ENCODE measurements at regions not wholly inside any gene's neighbourhood (a gene's known extent, or its start where the extent isn't known, plus 50 kb on each side); places are given as distances from the start of the nearest gene placed in this dataset.
A peak's percentile ranks its signal among the peaks of the same experiment; 100 is the strongest.

DNA sequence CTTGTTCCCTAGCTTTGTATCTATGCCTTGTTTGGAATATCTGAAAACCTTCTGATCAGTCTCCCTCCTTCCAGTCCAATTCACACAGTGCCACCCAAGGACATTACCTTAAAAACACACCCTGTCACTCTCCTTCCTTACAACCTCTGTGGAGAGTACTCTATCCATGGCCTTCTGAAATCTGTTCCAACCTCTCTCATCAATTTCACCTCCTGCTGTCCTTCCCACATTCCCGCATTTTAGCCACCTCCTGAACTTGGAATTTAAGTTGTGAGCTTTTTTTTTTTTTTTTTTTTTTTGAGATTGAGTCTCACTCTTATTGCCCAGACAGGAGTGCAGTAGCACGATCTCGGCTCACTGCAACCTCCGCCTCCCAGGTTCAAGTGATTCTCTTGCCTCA is 824.8 kb downstream of the METTL15 start:
- H3K9me3 ChIP-seq (ENCODE audit: low read depth), result peaks cover 3% of the 10 kb centered on the region
- H3K36me3 ChIP-seq (ENCODE audit: low read depth), result no peaks in the 10 kb centered on the region
- no peaks in the 10 kb centered on the region for H3K4me1 ChIP-seq (ENCODE audit: insufficient read depth)
- no peak overlapping the region for H3K4me2 ChIP-seq (ENCODE audit: unreplicated experiment)
- no peak overlapping the region for H3K4me3 ChIP-seq
- 61 to 65% methylated on average over 4 of the region's 4 CpGs for WGBS, 2 experiments (ENCODE audit: low coverage in 1 of 2, low lambda C conversion rate in 2 of 2, missing lambda C conversion rate in 2 of 2)
- no peaks in the 10 kb centered on the region for H3F3A ChIP-seq (ENCODE audit: insufficient read depth)
- in situ Hi-C loops (cut with MboI), result no loop called here
- no peaks in the 10 kb centered on the region for H3K79me2 ChIP-seq (ENCODE audit: insufficient read depth)
- H3K9me2 ChIP-seq (ENCODE audit: insufficient read depth), result no peaks in the 10 kb centered on the region
- TF ChIP-seq EZH2phosphoT487 (IDR thresholded peaks at IDR 0.05; ENCODE audit: insufficient read depth, low read depth) (no peak), EZH2 (IDR thresholded peaks at IDR 0.05; ENCODE audit: insufficient read depth, poor library complexity, severe bottlenecking) (no peak)
- H3K9ac ChIP-seq, result no peak overlapping the region
- H4K20me1 ChIP-seq (ENCODE audit: insufficient read depth), result no peaks in the 10 kb centered on the region
- H3K27ac ChIP-seq, result no peak overlapping the region
- no peaks in the 10 kb centered on the region for H3K27me3 ChIP-seq (replicated peaks; ENCODE audit: insufficient read depth)
- no peak overlapping the region for H2AFZ ChIP-seq
- no peak for DNase-seq

DNA sequence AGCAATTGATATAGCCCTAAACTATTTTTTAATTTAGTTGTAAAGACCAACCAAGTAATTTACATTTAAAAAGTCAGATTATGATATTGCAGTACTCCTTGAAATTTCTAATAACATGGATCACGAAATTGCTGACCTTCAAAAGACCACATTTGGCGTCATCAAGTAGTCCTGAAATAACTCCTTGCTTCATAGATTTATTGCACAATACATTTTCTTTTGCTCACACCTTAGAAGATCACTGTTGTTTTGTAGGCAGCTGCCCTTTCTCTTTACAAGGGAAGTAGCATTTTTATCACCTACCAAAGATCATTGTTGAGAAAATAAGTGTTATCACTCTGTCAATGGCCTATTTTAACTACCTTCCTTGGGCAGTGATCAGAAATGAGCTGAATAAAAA is 815.8 kb downstream of the METTL15 start:
- Histone ChIP-seq H4K20me1 (ENCODE audit: insufficient read depth) (no peaks in the 10 kb centered on the region), H2AFZ (no peak overlapping the region), H3K27me3 (replicated peaks; ENCODE audit: insufficient read depth) (no peaks in the 10 kb centered on the region), H3K36me3 (ENCODE audit: low read depth) (no peaks in the 10 kb centered on the region), H3K4me1 (ENCODE audit: insufficient read depth) (0 out of 2 replicates have a peak, but pooled peaks cover 3% of the 10 kb centered on the region), H3K79me2 (ENCODE audit: insufficient read depth) (no peaks in the 10 kb centered on the region), H3K4me3 (no peak overlapping the region), H3F3A (ENCODE audit: insufficient read depth) (no peaks in the 10 kb centered on the region), H3K4me2 (ENCODE audit: unreplicated experiment) (no peak overlapping the region), H3K27ac (no peak overlapping the region), H3K9me2 (ENCODE audit: insufficient read depth) (no peaks in the 10 kb centered on the region; the same call in 1 of the 2 replicates), H3K9me3 (ENCODE audit: low read depth) (no peaks in the 10 kb centered on the region), H3K9ac (no peak overlapping the region)
- TF ChIP-seq EZH2 (IDR thresholded peaks at IDR 0.05; ENCODE audit: insufficient read depth, poor library complexity, severe bottlenecking) (no peak), EZH2phosphoT487 (IDR thresholded peaks at IDR 0.05; ENCODE audit: insufficient read depth, low read depth) (no peak)
- peak; percentile 21 for DNase-seq
- whole genome bisulfite sequencing, 2 experiments (ENCODE audit: low coverage in 1 of 2, low lambda C conversion rate in 2 of 2, missing lambda C conversion rate in 2 of 2), result 18 to 30% methylated on average over 2 of the region's 2 CpGs
- in situ Hi-C loops (cut with MboI), result no loop called here

DNA sequence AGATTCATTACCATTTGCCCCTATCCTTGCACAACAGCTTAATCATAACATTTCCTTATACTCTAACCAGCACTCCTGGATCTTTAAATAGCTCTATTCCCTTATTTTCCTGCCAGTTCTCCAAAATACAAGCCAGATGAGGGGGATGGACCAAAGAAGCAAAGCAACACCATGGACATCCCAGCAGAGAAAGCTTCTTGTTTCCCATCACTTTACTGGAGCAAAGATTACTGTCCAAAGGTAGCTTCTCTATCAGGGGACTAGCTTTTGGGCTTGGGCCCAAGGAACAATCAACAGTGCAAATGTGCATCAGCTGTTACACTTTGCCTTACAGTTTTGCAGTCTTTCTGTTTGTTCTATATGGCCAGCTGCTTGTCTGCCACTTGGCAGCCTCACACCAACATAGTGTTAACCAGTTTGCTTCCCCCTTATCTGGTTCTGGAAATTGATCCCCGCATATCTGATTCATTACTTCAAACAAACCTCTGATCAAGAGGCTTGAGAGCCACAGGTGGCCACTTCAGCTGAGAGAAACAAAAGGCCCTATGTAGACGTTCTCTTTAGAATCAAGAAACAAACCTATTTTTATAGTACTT is 814.3 kb downstream of the METTL15 start:
- Histone ChIP-seq H3K4me2 (ENCODE audit: unreplicated experiment) (no peak overlapping the region), H3K27me3 (replicated peaks; ENCODE audit: insufficient read depth) (no peaks in the 10 kb centered on the region), H3K79me2 (ENCODE audit: insufficient read depth) (no peaks in the 10 kb centered on the region), H3K9me2 (ENCODE audit: insufficient read depth) (no peaks in the 10 kb centered on the region; the same call in 1 of the 2 replicates), H3K9ac (no peak overlapping the region), H3K4me3 (no peak overlapping the region), H3K9me3 (ENCODE audit: low read depth) (no peaks in the 10 kb centered on the region), H2AFZ (peak overlapping the region; percentile 53; the same call in 1 of the 2 replicates), H4K20me1 (ENCODE audit: insufficient read depth) (no peaks in the 10 kb centered on the region), H3K4me1 (ENCODE audit: insufficient read depth) (0 out of 2 replicates have a peak, but pooled peaks cover 3% of the 10 kb centered on the region), H3F3A (ENCODE audit: insufficient read depth) (no peaks in the 10 kb centered on the region), H3K36me3 (ENCODE audit: low read depth) (no peaks in the 10 kb centered on the region), H3K27ac (no peak overlapping the region)
- in situ Hi-C loops (cut with MboI), result no loop called here
- TF ChIP-seq EZH2 (IDR thresholded peaks at IDR 0.05; ENCODE audit: insufficient read depth, poor library complexity, severe bottlenecking), result no peak
- no peak for TF ChIP-seq EZH2phosphoT487 (IDR thresholded peaks at IDR 0.05; ENCODE audit: insufficient read depth, low read depth)
- no peak for DNase-seq
- WGBS, 2 experiments (ENCODE audit: low coverage in 1 of 2, low lambda C conversion rate in 2 of 2, missing lambda C conversion rate in 2 of 2), result 24 to 28% methylated on average over 2 of the region's 2 CpGs

DNA sequence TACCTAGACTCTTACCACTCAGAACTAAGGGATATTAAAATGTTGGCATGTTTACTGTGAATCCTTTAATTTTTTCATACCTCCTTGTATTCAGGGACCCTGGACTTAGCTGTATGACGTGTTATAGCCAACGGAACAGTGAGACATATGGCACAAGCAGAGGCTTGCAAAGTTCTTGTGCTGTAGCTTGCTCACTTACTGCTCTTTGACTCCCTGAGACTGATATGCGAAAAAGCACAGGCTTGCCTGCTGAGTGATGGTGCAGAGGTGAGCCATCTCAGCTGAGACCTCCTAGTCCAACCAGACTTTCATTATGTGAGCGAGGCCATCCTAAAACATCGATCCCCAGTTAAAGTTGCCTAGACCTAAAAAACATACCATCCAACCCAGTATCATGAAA is 811.0 kb downstream of the METTL15 start:
- 23 to 29% methylated on average over 5 of the region's 5 CpGs for WGBS, 2 experiments (ENCODE audit: low coverage in 1 of 2, low lambda C conversion rate in 2 of 2, missing lambda C conversion rate in 2 of 2)
- Histone ChIP-seq H3K9ac (no peak overlapping the region), H3K36me3 (ENCODE audit: low read depth) (no peaks in the 10 kb centered on the region), H3K4me1 (ENCODE audit: insufficient read depth) (0 out of 2 replicates have a peak, but pooled peaks cover 3% of the 10 kb centered on the region), H3K79me2 (ENCODE audit: insufficient read depth) (no peaks in the 10 kb centered on the region), H3K9me3 (ENCODE audit: low read depth) (no peaks in the 10 kb centered on the region), H2AFZ (peak overlapping the region; percentile 75), H3K27ac (no peak overlapping the region), H3K4me3 (no peak overlapping the region), H3K9me2 (ENCODE audit: insufficient read depth) (no peaks in the 10 kb centered on the region; the same call in 1 of the 2 replicates), H3K4me2 (ENCODE audit: unreplicated experiment) (peak overlapping the region; percentile 16), H3K27me3 (replicated peaks; ENCODE audit: insufficient read depth) (no peaks in the 10 kb centered on the region), H3F3A (ENCODE audit: insufficient read depth) (no peaks in the 10 kb centered on the region), H4K20me1 (ENCODE audit: insufficient read depth) (no peaks in the 10 kb centered on the region)
- in situ Hi-C loops (cut with MboI), result no loop called here
- no peak for TF ChIP-seq EZH2 (IDR thresholded peaks at IDR 0.05; ENCODE audit: insufficient read depth, poor library complexity, severe bottlenecking)
- no peak for TF ChIP-seq EZH2phosphoT487 (IDR thresholded peaks at IDR 0.05; ENCODE audit: insufficient read depth, low read depth)
- peak; percentile 9 for DNase-seq
